ENCODE measurements at regions not wholly inside any gene's neighbourhood (a gene's known extent, or its start where the extent isn't known, plus 50 kb on each side); places are given as distances from the start of the nearest gene placed in this dataset.

GRCh38 chr5:135218790-135219568, 180.1 kb downstream of the MACROH2A1 start:
- TF ChIP-seq CTCF (IDR thresholded peaks at IDR 0.05), result no peak
- no peak for TF ChIP-seq POLR2A (IDR thresholded peaks at IDR 0.05)
- no peak for TF ChIP-seq POLR2AphosphoS5 (IDR thresholded peaks at IDR 0.05; ENCODE audit: insufficient read depth in 1 of 2, low read depth in 1 of 2)

Measured in vagina (tissue), 2 donors.